ENCODE measurements at regions not wholly inside any gene's neighbourhood (a gene's known extent, or its start where the extent isn't known, plus 50 kb on each side); places are given as distances from the start of the nearest gene placed in this dataset.
"Not testable (repeated sequence)": the region's sequence is repeated elsewhere in the genome, so short reads cannot be mapped to it uniquely, and the experiment has no call there.

- peaks cover 34% of the 10 kb centered on the region for H3K27me3 ChIP-seq (ENCODE audit: insufficient read depth, poor library complexity, severe bottlenecking)
- not testable (repeated sequence) for ATAC-seq (ENCODE audit: low read depth); DNase-seq (ENCODE audit: low spot score); H3K4me3 ChIP-seq (ENCODE audit: severe bottlenecking); H3K4me1 ChIP-seq (ENCODE audit: insufficient read depth, poor library complexity, severe bottlenecking); H3K27ac ChIP-seq (ENCODE audit: poor library complexity, severe bottlenecking); H3K36me3 ChIP-seq (ENCODE audit: low read depth); H3K9me3 ChIP-seq (ENCODE audit: severe bottlenecking)
Observed at GRCh38 chr15:99783918-99784619, 50.8 kb upstream of the LYSMD4 start.
